SK-N-MC (cell line): ENCODE measurements at regions not wholly inside any gene's neighbourhood (a gene's known extent, or its start where the extent isn't known, plus 50 kb on each side); places are given as distances from the start of the nearest gene placed in this dataset.

Experiments
- EZH2 ChIP-seq: fragments of 200-600 bp; sonication (generic); IDR thresholded peaks from one replicate; pipeline ENCODE4 v1.6.1; 2017; ENCODE audit warnings: antibody characterized with exemption
- FOXP2 ChIP-seq: optimal IDR thresholded peaks from 2 replicates; pipeline ENCODE3; 2011; ENCODE audit warnings: mild to moderate bottlenecking, moderate library complexity; ENCODE audit not compliant: insufficient read depth; ENCODE audit errors: extremely low read length, control extremely low read depth
- POLR2AphosphoS5 ChIP-seq: IDR thresholded peaks from 2 replicates; pipeline ENCODE4 v1.6.1; 2012; ENCODE audit warnings: mild to moderate bottlenecking, low read depth, low read length, borderline replicate concordance

DNA sequence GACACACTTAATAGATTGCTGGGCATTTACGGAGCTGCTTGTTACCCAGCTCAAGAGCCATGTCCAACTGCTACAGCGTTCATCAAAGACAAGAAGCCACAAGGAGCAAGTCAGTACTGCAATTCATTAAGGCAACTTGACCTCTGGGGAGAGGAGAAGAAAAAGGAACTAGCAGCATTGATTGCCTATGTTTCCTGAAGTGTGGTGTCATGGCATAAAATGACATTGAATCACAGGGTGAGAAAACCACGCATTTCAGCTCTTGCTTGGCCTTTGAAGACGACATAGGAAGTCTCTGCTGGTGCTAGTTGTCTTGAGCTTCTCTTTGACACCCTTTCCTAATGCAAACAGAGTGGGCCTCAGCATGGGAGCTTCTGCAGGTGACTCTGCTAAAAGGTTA, 139.1 kb downstream of the CDH26 start:
- no peak for TF ChIP-seq POLR2AphosphoS5
- TF ChIP-seq EZH2, result no peak
- TF ChIP-seq FOXP2, result no peak
